Neuronal stem cell (in vitro differentiated cells): ENCODE measurements at regions not wholly inside any gene's neighbourhood (a gene's known extent, or its start where the extent isn't known, plus 50 kb on each side); places are given as distances from the start of the nearest gene placed in this dataset.

Experiments used
- DNase-seq: peaks from one replicate; pipeline ENCODE4 v3.0.0-alpha.2; 2013; ENCODE audit warnings: low spot score
- H2AFZ ChIP-seq: one replicate; pipeline ENCODE4 v1.6.1; 2013; ENCODE audit warnings: mild to moderate bottlenecking, low read length, inconsistent platforms
- H2AK5ac ChIP-seq: 2 replicates; pipeline ENCODE4 v1.6.1; 2013; ENCODE audit warnings: low read depth, mild to moderate bottlenecking, inconsistent platforms, low read length, moderate library complexity, mixed read lengths
- H2BK120ac ChIP-seq: 2 replicates; pipeline ENCODE4 v1.6.1; 2013; ENCODE audit warnings: low read depth, mild to moderate bottlenecking, inconsistent platforms, low read length, moderate library complexity, mixed read lengths
- H2BK12ac ChIP-seq: one replicate; pipeline ENCODE4 v1.6.1; 2013; ENCODE audit warnings: low read length, inconsistent platforms
- H2BK15ac ChIP-seq: 2 replicates; pipeline ENCODE4 v1.6.1; 2013; ENCODE audit warnings: mild to moderate bottlenecking, low read length, inconsistent platforms, mixed read lengths
- H2BK5ac ChIP-seq: one replicate; pipeline ENCODE4 v1.6.1; 2013; ENCODE audit warnings: inconsistent platforms, mild to moderate bottlenecking, low read length, moderate library complexity
- H3K14ac ChIP-seq: one replicate; pipeline ENCODE4 v1.6.1; 2013; ENCODE audit warnings: low read length, inconsistent platforms
- H3K18ac ChIP-seq: 2 replicates; pipeline ENCODE4 v1.6.1; 2013; ENCODE audit warnings: low read length, inconsistent platforms
- H3K23ac ChIP-seq: 2 replicates; pipeline ENCODE4 v1.6.1; 2013; ENCODE audit warnings: low read depth, mild to moderate bottlenecking, mixed read lengths, low read length, inconsistent platforms; ENCODE audit not compliant: poor library complexity
- H3K27ac ChIP-seq: replicated peaks from 3 replicates; pipeline ENCODE4 v1.5.1; 2013; ENCODE audit warnings: low read length, inconsistent platforms
- H3K27me3 ChIP-seq, 3 experiments: 2 replicates each; pipeline ENCODE4 v1.6.1; 2013; ENCODE audit warnings: low read length in 3 of 3, mild to moderate bottlenecking in 2 of 3, inconsistent platforms in 1 of 3, low read depth in 1 of 3, mixed read lengths in 1 of 3, moderate library complexity in 1 of 3; ENCODE audit not compliant: control insufficient read depth in 3 of 3, insufficient read depth in 3 of 3
- H3K36me3 ChIP-seq, 2 donors: replicated peaks in 1 of 2; 2 replicates each; pipeline ENCODE4 v1.6.1; 2013; ENCODE audit warnings: low read length in 2 of 2; ENCODE audit not compliant: control insufficient read depth in 2 of 2, insufficient read depth in 2 of 2
- H3K4ac ChIP-seq: 2 replicates; pipeline ENCODE4 v1.6.1; 2013; ENCODE audit warnings: inconsistent platforms, mild to moderate bottlenecking, low read length, moderate library complexity
- H3K4me1 ChIP-seq, 2 donors: 1 replicate in 1 of 2; 2 replicates in 1 of 2; pipeline ENCODE4 v1.6.1; 2013; ENCODE audit warnings: low read length in 2 of 2, low read depth in 1 of 2; ENCODE audit not compliant: control insufficient read depth in 2 of 2, insufficient read depth in 1 of 2
- H3K4me2 ChIP-seq: one replicate; pipeline ENCODE4 v1.6.1; 2013; ENCODE audit warnings: mild to moderate bottlenecking, low read length, inconsistent platforms; ENCODE audit not compliant: insufficient read depth, poor library complexity, severe bottlenecking
- H3K4me3 ChIP-seq, 2 donors: 2 replicates each; pipeline ENCODE4 v1.5.1; 2013; ENCODE audit warnings: low read length in 2 of 2, mild to moderate bottlenecking in 2 of 2, inconsistent platforms in 1 of 2, moderate library complexity in 1 of 2
- H3K79me1 ChIP-seq: one replicate; pipeline ENCODE4 v1.6.1; 2013; ENCODE audit warnings: low read depth, mild to moderate bottlenecking, inconsistent platforms, low read length, moderate library complexity
- H3K9ac ChIP-seq: one replicate; pipeline ENCODE4 v1.6.1; 2013; ENCODE audit warnings: mild to moderate bottlenecking, low read depth, low read length, inconsistent platforms; ENCODE audit not compliant: poor library complexity
- H3K9me3 ChIP-seq, 2 donors: replicated peaks in 1 of 2; 2 replicates each; pipeline versions ENCODE3 to v1.6.1; 2013; ENCODE audit warnings: low read length in 2 of 2, mild to moderate bottlenecking in 2 of 2, inconsistent platforms in 1 of 2, low read depth in 1 of 2, mixed read lengths in 1 of 2, moderate library complexity in 1 of 2; ENCODE audit not compliant: control insufficient read depth in 2 of 2, insufficient read depth in 1 of 2
- H4K8ac ChIP-seq: one replicate; pipeline ENCODE4 v1.6.1; 2013; ENCODE audit warnings: low read depth, mild to moderate bottlenecking, inconsistent platforms, low read length, moderate library complexity
- H4K91ac ChIP-seq: one replicate; pipeline ENCODE4 v1.6.1; 2013; ENCODE audit warnings: low read length, low read depth, mild to moderate bottlenecking, inconsistent platforms; ENCODE audit not compliant: poor library complexity
- WGBS, 2 donors: extraction: QIAGEN DNeasy Blood & Tissue Kit; methylation state at CpG; one replicate each; pipeline ENCODE4 v1.1.7; 2013; ENCODE audit warnings: missing lambda C conversion rate in 2 of 2, mixed read lengths in 1 of 2; ENCODE audit not compliant: insufficient read length in 2 of 2, insufficient replicate concordance in 1 of 2; ENCODE audit errors: extremely low coverage in 2 of 2; 5-methylcytosine and 5-hydroxymethylcytosine counted together

DNA sequence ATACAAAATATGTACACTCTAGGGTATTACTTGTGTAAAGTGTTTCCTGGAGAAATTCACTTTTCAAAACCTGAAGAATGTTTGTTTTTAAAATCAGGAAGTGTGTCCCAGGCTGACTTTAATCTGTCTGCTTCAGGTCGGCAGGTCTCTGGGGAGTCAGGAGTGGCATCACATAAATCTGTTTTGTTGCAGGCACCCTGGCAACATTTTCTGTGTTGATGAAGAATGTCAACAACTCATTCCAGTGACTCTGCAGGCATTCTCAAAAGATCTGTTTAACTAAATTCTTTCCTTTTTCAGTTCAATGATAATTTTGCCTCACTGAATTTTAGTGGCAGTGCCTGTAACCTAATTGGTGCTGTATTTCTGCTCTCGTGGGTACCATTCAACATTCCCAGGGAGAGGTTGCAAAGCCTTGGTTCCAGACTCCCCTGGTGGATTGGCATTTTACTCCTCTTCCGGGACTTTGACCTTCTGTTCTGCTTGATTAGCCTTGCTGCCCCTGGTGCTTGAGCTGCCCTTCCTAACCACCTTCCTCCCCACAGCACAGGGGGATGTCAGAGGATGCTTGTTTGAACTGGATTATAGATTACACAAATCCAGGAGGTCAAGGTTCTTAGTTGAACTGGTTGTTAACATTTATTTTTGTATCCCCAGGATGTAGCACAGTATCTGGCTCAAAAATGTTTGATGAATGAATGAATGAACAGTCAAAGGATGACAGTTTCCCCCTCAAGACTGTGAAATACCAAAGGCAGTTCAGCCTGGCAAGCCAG lies 55.4 kb upstream of the LPGAT1 start:
- peaks cover 0 to 12% (median 0%) of the 10 kb centered on the region in 3 experiments for H3K27me3 ChIP-seq
- H2BK5ac ChIP-seq: no peak overlapping the region
- DNase-seq: no peak
- no peak overlapping the region for H3K9ac ChIP-seq
- no peak overlapping the region for H3K18ac ChIP-seq
- no peak overlapping the region for H4K8ac ChIP-seq
- no peak overlapping the region for H3K23ac ChIP-seq
- no peak overlapping the region for H3K14ac ChIP-seq
- no peak overlapping the region for H3K4ac ChIP-seq
- no peak overlapping the region for H2BK15ac ChIP-seq
- no peak overlapping the region for H4K91ac ChIP-seq
- no peak overlapping the region for H3K27ac ChIP-seq
- H2BK120ac ChIP-seq: no peak overlapping the region
- no peaks in the 10 kb centered on the region for H3K79me1 ChIP-seq
- H2BK12ac ChIP-seq: no peak overlapping the region
- no peak overlapping the region for H2AK5ac ChIP-seq
- no peak overlapping the region for H3K4me3 ChIP-seq
- WGBS, 2 donors: no CpG with 5 or more reads among the region's 3 CpGs
- peaks cover 2 to 4% of the 10 kb centered on the region in 2 donors for H3K9me3 ChIP-seq
- H3K4me1 ChIP-seq: peaks cover 3 to 4% of the 10 kb centered on the region in 2 donors
- H3K36me3 ChIP-seq: no peaks in the 10 kb centered on the region
- H2AFZ ChIP-seq: no peak overlapping the region
- H3K4me2 ChIP-seq: no peak overlapping the region

DNA sequence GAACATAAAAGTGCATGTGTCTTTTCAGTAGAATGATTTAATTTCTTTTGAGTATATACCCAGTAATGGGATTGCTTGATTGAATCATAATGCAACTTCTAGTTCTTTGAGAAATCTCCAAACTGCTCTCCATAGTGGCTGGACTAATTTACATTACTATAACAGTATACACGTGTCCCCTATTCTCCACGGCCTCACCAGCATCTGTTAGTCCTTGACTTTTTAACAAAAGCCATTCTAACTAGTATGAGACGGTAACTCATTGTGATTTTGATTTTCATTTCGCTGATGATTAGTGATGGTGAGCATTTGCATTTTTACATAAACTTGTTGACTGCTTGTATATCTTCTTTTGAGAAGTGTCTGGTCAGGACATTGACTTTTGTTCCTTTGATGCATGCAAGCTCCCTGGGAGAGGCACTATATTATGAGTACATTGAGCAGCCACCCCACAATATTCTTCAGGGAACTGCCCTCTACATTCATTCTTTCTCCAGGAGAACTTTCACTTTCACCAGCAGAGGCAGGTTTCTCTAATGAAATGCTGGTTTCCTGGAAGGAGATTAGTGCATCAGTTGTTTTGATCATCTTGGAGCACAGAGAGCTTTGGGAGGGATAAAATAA lies 51.9 kb upstream of the LPGAT1 start:
- no peak overlapping the region for H3K14ac ChIP-seq
- H2AFZ ChIP-seq: no peak overlapping the region
- peaks cover 0 to 3% of the 10 kb centered on the region in 2 donors for H3K4me1 ChIP-seq
- no peaks in the 10 kb centered on the region for H3K36me3 ChIP-seq
- H4K8ac ChIP-seq: no peak overlapping the region
- DNase-seq: no peak
- no peaks in the 10 kb centered on the region for H3K27me3 ChIP-seq
- peaks cover 0 to 5% of the 10 kb centered on the region in 2 donors for H3K9me3 ChIP-seq
- H3K79me1 ChIP-seq: no peaks in the 10 kb centered on the region
- no peak overlapping the region for H2BK12ac ChIP-seq
- H3K9ac ChIP-seq: no peak overlapping the region
- no peak overlapping the region for H4K91ac ChIP-seq
- H2BK5ac ChIP-seq: no peak overlapping the region
- H3K18ac ChIP-seq: no peak overlapping the region
- no CpG with 5 or more reads among the region's 4 CpGs for WGBS, 2 donors
- H2AK5ac ChIP-seq: no peak overlapping the region
- H3K4ac ChIP-seq: no peak overlapping the region
- H2BK120ac ChIP-seq: no peak overlapping the region
- no peak overlapping the region for H3K4me3 ChIP-seq
- no peak overlapping the region for H3K4me2 ChIP-seq
- no peak overlapping the region for H3K27ac ChIP-seq
- H2BK15ac ChIP-seq: no peak overlapping the region
- no peak overlapping the region for H3K23ac ChIP-seq
